ENCODE measurements at regions not wholly inside any gene's neighbourhood (a gene's known extent, or its start where the extent isn't known, plus 50 kb on each side); places are given as distances from the start of the nearest gene placed in this dataset.

GRCh38 chr5:156258934-156259333 is 68.0 kb upstream of the SGCD start:
- TF ChIP-seq CTCF (IDR thresholded peaks at IDR 0.05 in 8 of 11, conservative IDR thresholded peaks at IDR 0.05 in 3 of 11) (no peak), POLR2A (IDR thresholded peaks at IDR 0.05) (no peak)

All from spleen (tissue), 7 donors.